ACHN (cell line): ENCODE measurements at regions not wholly inside any gene's neighbourhood (a gene's known extent, or its start where the extent isn't known, plus 50 kb on each side); places are given as distances from the start of the nearest gene placed in this dataset.

Experiments used
- DNase-seq: peaks from one replicate; pipeline ENCODE4 v3.0.0-alpha.2; 2015
- in situ Hi-C: cut with HindIII; loops from 2 replicates; pipeline ENCODE4 v1.10.0; 2017; ENCODE audit warnings: low sequenced_read_pairs, low pct_ligation_motif_present, low pct_unique_long_range_greater_than_20kb

GRCh38 chrX:39171686-39172085 lies 370.4 kb downstream of the MID1IP1 start:
- no peak for DNase-seq
- in situ Hi-C loops: no loop called here

DNA sequence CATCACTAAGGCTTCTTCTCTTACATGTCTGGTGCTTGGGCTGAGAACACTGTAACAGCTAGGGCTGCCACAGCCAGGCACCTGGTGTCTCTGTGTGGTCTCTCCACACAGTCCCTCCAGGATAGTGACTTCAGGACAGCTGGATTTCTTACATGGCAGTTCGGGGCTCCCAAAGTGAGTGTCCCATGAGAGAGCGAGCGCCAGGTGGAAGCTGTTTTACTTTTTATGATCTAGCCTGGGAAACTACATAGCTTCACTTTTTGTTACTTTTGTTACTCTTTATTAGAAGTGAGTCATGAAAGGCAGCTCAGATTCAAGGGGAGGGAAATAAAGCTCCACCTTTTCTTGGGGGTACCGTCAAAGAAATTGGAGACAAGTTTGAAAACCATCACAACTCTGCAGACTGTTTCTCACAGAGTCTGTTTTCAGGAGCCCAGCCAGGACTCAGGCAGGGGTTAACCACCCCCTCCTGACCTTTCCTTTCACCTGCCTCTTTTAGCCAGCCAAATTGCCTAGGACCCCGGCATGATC lies 373.0 kb downstream of the MID1IP1 start:
- DNase-seq: no peak
- in situ Hi-C loops: no loop called here

DNA sequence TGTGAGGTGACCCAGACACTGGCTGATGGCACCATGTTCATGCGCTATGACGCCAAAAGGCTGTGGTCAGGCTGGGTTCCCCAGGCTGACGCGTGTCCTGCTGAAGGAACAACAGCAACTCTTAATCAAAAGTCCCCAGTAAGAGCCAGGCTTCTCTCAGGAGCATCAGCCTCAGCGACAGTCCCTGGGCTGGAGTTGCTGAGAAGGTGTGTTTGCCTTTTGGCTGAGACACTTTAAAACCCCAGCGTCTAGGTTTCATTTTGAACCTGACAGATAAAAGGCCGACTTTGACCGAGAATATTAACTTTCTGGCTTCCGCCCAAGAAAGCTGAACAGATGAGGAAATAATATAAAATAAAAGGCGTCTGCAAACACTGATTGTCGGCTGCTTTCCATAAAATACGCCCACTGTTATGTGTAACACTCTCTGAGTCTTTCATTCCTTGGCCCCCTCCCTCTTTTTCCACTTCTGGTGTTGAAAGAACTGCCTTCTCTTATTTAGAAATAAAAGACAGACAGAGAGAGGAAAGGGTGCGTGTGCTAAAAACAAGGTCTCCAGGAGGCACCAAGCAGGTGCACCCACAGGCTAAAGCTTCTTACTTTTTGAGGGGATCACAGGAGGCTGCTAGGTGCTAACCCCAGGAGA lies 373.6 kb downstream of the MID1IP1 start:
- DNase-seq: no peak
- in situ Hi-C loops: no loop called here

DNA sequence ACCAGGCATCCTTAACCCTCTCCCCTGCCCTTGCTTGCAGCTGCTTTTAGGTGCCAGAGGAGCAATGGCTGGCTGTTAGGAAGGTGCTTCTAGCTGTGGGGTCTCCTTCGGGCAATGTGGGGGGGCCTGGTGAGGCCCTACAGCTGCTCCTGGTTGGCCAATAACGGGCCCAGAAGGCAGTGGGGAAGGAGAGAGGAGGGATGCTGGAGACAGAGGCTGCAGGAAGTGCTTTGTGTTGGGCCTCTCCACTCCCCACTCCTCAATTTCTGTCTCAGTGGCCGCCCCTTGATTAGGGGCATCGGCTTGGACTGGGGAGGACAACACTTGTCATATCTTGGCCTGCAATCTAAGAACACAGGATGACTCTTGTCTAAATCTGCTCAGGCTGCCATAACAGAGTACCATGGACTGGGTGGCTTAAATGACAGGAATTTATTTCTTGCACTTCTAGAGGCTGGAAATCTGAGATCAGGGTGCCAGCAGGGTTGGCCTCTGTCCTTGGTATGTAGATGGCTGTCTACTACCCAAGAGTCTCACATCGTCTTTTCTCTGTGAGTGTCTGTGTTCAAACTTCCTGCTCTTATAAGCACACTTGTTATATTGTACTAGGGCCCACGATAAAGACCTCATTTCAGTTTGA lies 374.3 kb downstream of the MID1IP1 start:
- in situ Hi-C loops: no loop called here
- no peak for DNase-seq

DNA sequence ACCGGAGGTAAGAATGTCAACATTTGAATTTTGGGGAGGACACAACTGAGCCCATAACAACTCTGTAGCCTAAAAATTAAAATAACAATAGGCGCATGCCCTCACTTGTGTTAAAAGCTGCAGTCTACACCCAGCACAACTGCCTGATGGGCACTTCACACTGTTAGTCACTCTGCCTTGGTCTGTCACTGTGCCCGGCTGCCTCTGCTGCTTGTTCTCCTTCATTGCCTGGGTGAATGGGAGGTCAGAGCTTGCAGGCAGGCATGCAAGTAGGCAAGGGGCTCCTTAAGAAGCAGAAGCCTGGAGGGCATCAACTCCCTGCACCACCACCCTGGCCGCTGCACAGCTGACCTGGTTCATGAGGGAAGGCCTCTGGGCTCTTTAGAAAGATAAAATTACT lies 374.8 kb downstream of the MID1IP1 start:
- no peak for DNase-seq
- in situ Hi-C loops: no loop called here

GRCh38 chrX:39189431-39189830 lies 388.2 kb downstream of the MID1IP1 start:
- in situ Hi-C loops: no loop called here

DNA sequence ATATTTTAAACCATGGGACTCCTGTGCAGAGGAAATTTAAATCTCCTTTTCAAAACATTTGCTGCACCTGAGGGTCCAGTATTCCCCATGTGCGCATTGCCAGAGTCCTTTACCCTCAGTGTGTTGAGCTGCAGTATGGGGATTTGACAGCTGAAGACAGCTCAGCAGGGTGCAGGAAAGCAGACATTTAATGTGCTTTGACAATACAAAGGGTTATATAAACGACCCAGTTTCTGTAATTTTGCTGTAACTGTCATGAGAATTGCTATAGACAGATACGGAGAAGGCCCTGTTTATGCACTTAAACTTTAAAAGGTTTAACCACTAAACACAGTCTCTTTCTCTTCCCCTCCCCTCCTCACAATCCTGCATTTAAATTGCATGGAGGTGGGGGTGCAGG lies 393.4 kb downstream of the MID1IP1 start:
- in situ Hi-C loops: no loop called here
- DNase-seq: no peak

More at GRCh38 chrX:39189431-39189830, 388.2 kb downstream of the MID1IP1 start:
- no peak for DNase-seq

DNA sequence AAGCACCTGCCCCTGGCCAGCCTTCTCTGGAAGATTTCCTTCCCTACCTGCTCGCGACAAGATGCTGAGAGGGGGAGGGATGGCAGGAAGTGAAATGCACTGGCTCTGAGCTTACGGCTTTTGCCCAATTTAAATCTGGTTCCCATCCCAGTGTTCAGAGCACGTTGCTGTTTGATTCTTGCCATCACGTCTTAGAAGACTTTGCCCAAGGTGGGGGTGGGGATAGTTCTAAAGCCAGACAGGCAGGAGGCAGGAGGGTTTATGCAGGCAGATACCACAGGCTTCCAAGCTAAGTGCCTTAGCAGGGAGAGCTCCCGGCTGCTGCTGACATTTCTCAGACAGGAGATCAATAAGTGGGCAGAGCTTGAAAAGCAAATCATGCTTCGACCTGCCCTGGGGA lies 393.9 kb downstream of the MID1IP1 start:
- in situ Hi-C loops: no loop called here
- no peak for DNase-seq

DNA sequence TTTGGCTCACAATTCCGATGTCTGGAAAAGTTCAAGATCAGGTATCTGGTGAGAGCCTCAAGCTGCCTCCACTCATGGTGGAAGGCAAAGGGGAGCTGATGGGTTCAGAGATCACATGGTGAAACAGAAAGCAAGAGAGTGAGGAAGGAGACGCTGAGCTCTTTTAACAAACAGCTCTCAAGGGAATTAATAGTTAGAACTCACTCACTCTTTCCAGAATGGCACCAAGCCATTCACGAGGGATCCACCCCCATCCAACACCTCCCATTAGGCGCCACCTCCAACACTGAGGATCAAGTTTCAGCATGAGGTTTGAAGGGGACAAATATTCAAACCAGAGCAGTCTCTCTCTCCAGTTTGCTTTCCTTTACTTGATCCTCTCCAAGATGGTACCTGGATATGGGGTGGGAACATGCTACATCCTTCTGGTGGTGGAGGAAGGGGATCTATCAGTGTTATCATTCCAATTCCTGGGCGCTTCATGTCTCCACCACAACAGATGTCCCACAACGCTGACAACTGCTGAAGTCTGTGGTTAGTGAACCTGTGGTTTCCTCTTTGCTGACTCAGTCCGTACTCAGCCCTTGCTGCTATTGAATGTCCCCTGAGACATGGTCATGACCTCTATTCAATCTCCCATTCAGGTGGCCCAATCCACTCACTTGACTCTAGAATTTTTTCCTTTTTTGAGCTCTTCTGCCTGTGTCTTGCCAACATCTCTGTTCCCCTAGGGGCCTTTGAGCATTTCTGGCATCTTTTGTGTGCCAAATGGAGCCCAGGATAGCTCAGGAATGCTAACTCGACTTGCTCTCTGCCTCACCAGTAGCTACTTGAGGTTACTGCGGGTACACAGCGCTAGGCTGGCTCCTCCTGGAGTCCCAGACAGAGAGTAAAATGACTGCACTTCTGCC lies 395.2 kb downstream of the MID1IP1 start:
- in situ Hi-C loops: no loop called here
- DNase-seq: no peak

DNA sequence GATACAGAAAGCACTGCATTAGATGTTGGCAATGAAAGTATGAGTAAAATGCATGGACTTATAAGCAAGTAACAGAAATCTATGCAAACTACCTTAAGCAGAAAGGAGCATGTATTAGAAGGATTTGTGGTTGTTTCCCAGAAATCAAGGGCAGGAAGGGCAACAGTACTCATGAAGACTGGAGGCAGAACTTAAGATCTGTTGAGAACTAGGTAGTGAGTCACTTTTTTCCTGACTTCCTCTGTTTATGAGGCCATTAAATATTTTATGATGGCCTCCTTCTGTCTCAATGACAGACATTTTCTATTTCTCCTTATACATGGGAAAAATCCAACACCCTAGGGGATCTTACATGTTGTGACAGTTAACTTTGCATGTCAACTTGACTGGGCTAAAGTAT lies 398.2 kb downstream of the MID1IP1 start:
- DNase-seq: no peak

GRCh38 chrX:39201305-39201990 lies 400.2 kb downstream of the MID1IP1 start:
- no peak for DNase-seq

More for the DNA sequence above, 398.2 kb downstream of the MID1IP1 start:
- in situ Hi-C loops: no loop called here

DNA sequence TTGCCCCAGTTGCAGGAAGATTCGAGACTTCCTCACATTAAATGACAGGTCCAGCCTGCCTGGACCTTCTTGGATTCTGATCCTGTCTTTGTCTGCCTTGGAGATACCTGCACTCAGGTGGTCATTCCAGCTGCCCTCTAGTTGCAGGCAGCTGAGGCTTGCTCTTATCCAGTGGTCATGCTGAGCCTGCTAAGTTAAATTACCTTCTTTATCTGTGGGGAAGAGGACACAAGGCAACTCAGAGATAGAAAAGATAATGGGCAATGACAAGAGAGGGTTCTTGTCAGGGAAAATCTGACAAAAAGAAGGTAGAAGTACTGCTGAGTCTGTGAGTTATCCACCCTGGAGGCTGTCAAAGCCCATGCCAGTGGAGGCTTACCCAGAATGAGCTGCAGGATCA lies 401.4 kb downstream of the MID1IP1 start:
- in situ Hi-C loops: no loop called here

More at GRCh38 chrX:39201305-39201990, 400.2 kb downstream of the MID1IP1 start:
- in situ Hi-C loops: no loop called here

DNA sequence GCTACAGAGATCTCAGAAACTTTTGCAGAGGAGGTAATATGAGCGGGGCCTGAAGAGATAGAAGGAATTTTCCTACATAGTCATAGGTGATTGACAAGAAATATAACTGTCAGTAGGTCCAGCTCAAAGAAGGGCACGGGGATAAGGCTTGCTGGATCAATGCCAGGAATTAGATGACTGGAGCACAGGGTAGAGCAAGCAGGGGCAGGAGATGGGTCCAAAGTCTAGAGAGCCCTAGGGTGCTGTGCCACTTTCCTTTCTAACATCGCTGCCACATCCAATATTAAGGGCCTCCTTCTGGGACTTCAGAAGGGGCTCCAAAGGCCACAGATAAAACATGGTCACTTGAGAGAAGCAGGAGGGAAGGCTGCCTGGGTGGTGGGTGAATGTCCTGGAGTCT lies 402.2 kb downstream of the MID1IP1 start:
- in situ Hi-C loops: no loop called here
- DNase-seq: no peak

More for the DNA sequence above, 401.4 kb downstream of the MID1IP1 start:
- DNase-seq: no peak

- no peak for DNase-seq
These were observed 403.1 kb downstream of the MID1IP1 start for GRCh38 chrX:39204353-39204752.

DNA sequence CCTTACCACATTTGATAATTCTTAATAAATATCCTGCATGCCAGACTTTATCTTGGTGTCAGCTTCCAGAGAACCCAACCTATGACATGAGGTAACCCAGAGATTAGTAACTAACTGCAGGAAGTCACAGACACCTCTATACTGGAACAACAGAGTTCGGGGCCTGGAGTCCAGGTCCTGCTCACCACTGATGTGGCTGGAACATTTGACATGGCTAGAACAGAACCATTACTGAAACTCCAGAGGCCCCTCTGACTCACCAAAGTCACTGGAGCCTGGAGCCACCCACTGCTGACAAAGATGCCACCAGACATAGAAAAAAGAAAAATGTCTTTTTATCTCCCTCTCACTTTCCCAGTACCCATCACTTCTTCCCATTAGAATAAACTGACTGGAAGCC lies 403.7 kb downstream of the MID1IP1 start:
- no peak for DNase-seq
- in situ Hi-C loops: no loop called here

More at GRCh38 chrX:39204353-39204752, 403.1 kb downstream of the MID1IP1 start:
- in situ Hi-C loops: no loop called here

DNA sequence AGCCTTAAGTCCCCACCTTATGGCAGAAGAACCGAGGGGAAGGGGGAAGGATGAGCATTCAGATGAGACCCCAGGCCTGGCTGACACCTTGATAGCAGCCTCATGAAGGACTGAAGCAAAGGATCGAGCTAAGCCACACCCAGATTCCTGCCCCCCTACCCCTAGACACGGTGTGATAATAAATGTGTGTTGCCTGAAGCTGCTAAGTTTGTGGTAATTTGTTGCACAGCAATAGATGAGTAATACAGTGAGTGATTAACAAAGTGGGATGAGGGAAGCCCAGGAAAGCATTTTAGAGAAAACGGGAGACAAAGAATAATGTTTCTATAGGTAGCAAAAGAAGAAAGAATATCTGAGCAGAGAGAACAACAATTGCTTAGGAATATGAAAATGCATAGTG lies 404.2 kb downstream of the MID1IP1 start:
- no peak for DNase-seq
- in situ Hi-C loops: no loop called here

DNA sequence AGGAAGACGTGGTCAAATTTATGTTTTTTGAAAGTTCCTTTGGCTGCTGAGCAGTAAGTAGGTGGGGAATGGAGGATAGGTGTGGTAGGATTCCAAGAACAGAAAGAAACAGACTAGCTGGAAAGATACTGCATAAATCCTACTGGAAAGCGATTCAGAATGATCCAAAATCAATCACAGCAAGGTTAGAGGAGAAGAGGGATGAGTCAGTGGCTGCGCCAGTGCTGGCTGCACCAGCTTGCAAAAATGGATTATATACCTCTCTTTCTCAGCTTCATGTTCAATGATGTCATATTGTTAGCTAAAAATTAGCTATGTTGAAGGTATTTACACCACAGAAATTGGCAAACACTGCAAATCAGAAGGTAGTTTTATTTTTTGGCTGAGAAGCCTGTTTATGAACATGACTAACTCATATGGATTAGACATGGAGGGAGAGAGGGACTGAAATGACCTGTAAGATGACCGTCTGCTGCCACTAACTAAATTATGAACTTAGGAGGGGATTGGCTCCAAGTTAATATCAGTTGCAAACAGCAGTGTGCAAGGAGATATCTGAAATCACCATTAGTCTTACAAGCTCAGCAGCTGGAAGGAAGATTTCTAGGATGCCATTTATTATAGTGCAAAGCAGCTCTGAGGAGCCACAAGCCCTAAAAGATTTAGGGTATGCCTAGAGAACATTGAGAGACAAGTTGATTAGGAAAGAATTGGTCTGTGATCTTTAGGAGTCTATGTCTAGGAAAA lies 405.3 kb downstream of the MID1IP1 start:
- no peak for DNase-seq
- in situ Hi-C loops: no loop called here

GRCh38 chrX:39211501-39211900 lies 410.2 kb downstream of the MID1IP1 start:
- no peak for DNase-seq
- in situ Hi-C loops: no loop called here
